Caco-2 (cell line): ENCODE measurements at regions not wholly inside any gene's neighbourhood (a gene's known extent, or its start where the extent isn't known, plus 50 kb on each side); places are given as distances from the start of the nearest gene placed in this dataset.

Source experiments
- BruUV-seq: library from RNA; stranded (reverse); fragments of 400-500 nt; replicated peaks from 2 replicates; lab custom pipeline; 2021; lab: Mats Ljungman, UMichigan
- CTCF ChIA-PET: fragments of 300-600 bp; sonication (Branson Sonifier 250); formaldehyde crosslinking; loops from one replicate; lab custom pipeline; 2022; ENCODE audit warnings: antibody characterized with exemption; lab: Charles Lee
- POLR2A ChIA-PET: fragments of 300-600 bp; sonication (Branson Sonifier 250); formaldehyde crosslinking; loops from one replicate; lab custom pipeline; 2022; ENCODE audit warnings: antibody characterized with exemption; lab: Charles Lee
- DNase-seq, 2 experiments: peaks; one replicate each; pipeline versions ENCODE4 v3.0.0 to v3.0.0-alpha.2; 2020 to 2022
- H3K27me3 ChIP-seq: replicated peaks from 2 replicates; pipeline ENCODE4 v1.6.0; 2011; ENCODE audit warnings: low read length; ENCODE audit not compliant: control insufficient read depth, insufficient read depth
- H3K36me3 ChIP-seq: 2 replicates; pipeline ENCODE4 v1.5.1; 2011; ENCODE audit warnings: low read length; ENCODE audit not compliant: control insufficient read depth, insufficient read depth
- H3K4me1 ChIP-seq: fragments of 250-450 bp; sonication (Bioruptor Pico); 2 replicates; pipeline ENCODE4 v1.5.1; 2020; ENCODE audit warnings: mild to moderate bottlenecking
- H3K4me3 ChIP-seq: 2 replicates; pipeline ENCODE4 v1.5.1; 2011; ENCODE audit warnings: low read depth, mild to moderate bottlenecking, control low read depth, low read length
- H3K9me3 ChIP-seq: fragments of 250-450 bp; sonication (Bioruptor Pico); 2 replicates; pipeline ENCODE4 v1.5.1; 2020; ENCODE audit warnings: mild to moderate bottlenecking, moderate library complexity
- H3K27ac Mint-ChIP-seq: one replicate; pipeline ENCODE4 v1.8.0; 2022; ENCODE audit warnings: mixed read lengths; ENCODE audit not compliant: unreplicated experiment
- H3K27me3 Mint-ChIP-seq: one replicate; pipeline ENCODE4 v1.8.0; 2022; ENCODE audit warnings: mixed read lengths; ENCODE audit not compliant: insufficient read depth, unreplicated experiment
- H3K36me3 Mint-ChIP-seq: one replicate; pipeline ENCODE4 v1.8.0; 2022; ENCODE audit warnings: mild to moderate bottlenecking, mixed read lengths; ENCODE audit not compliant: insufficient read depth, unreplicated experiment
- H3K4me1 Mint-ChIP-seq: one replicate; pipeline ENCODE4 v1.8.0; 2022; ENCODE audit warnings: low read depth, mixed read lengths; ENCODE audit not compliant: unreplicated experiment
- H3K4me3 Mint-ChIP-seq: one replicate; pipeline ENCODE4 v1.8.0; 2022; ENCODE audit warnings: mild to moderate bottlenecking, moderate library complexity, mixed read lengths; ENCODE audit not compliant: unreplicated experiment
- H3K9me3 Mint-ChIP-seq: one replicate; pipeline ENCODE4 v1.8.0; 2022; ENCODE audit warnings: mixed read lengths; ENCODE audit not compliant: unreplicated experiment
- intact Hi-C: fragments of 100-400 bp; cut with micrococcal nuclease; formaldehyde crosslinking; loops from one replicate; pipeline ENCODE4 v1.10.0; 2022; ENCODE audit not compliant: unreplicated experiment
- TF ChIP-seq, protein P1 (sequence below), 2 experiments: fragments of 200-600 bp in 1 of 2; IDR thresholded peaks; 1 replicate in 1 of 2; 2 replicates in 1 of 2; pipeline versions ENCODE4 v1.5.1 to v1.8.0; 2011 to 2022; ENCODE audit warnings: antibody characterized with exemption in 1 of 2, control low read depth in 1 of 2, inconsistent platforms in 1 of 2, low read depth in 1 of 2, low read length in 1 of 2, mild to moderate bottlenecking in 1 of 2, moderate library complexity in 1 of 2; ENCODE audit not compliant: insufficient read depth in 1 of 2, severe bottlenecking in 1 of 2, unreplicated experiment in 1 of 2

- H3K9me3 ChIP-seq: no peaks in the 10 kb centered on the region
- no TSS peak for BruUV-seq
- no peaks in the 10 kb centered on the region for H3K4me1 ChIP-seq
- TF ChIP-seq, protein P1, sequence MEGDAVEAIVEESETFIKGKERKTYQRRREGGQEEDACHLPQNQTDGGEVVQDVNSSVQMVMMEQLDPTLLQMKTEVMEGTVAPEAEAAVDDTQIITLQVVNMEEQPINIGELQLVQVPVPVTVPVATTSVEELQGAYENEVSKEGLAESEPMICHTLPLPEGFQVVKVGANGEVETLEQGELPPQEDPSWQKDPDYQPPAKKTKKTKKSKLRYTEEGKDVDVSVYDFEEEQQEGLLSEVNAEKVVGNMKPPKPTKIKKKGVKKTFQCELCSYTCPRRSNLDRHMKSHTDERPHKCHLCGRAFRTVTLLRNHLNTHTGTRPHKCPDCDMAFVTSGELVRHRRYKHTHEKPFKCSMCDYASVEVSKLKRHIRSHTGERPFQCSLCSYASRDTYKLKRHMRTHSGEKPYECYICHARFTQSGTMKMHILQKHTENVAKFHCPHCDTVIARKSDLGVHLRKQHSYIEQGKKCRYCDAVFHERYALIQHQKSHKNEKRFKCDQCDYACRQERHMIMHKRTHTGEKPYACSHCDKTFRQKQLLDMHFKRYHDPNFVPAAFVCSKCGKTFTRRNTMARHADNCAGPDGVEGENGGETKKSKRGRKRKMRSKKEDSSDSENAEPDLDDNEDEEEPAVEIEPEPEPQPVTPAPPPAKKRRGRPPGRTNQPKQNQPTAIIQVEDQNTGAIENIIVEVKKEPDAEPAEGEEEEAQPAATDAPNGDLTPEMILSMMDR (IDR thresholded peaks at IDR 0.05; ENCODE audit: insufficient read depth in 1 of 2, low read depth in 1 of 2, low read length in 1 of 2, severe bottlenecking in 1 of 2, unreplicated experiment in 1 of 2): no peak
- peaks cover 1% of the 10 kb centered on the region for H3K36me3 ChIP-seq
- ChIA-PET POLR2A (no interaction called here), CTCF (interaction anchor here (0.6 to 1.2 kb wide), 3 partner anchors 11 to 925 kb away, joined by 3 to 4 read pairs (median 4); no protein-coding TSS in a partner anchor)
- Mint-ChIP-seq H3K4me3 (no peak overlapping the region), H3K4me1 (peaks cover 14% of the 10 kb centered on the region), H3K27me3 (no peaks in the 10 kb centered on the region), H3K36me3 (peaks cover 87% of the 10 kb centered on the region), H3K27ac (no peak overlapping the region), H3K9me3 (peaks cover 9% of the 10 kb centered on the region)
- no peak for DNase-seq
- intact Hi-C loops: no loop called here
- H3K4me3 ChIP-seq: no peak overlapping the region
- no peaks in the 10 kb centered on the region for H3K27me3 ChIP-seq
Measured at GRCh38 chr11:71075871-71076420, 176.4 kb downstream of the SHANK2 start.

DNA sequence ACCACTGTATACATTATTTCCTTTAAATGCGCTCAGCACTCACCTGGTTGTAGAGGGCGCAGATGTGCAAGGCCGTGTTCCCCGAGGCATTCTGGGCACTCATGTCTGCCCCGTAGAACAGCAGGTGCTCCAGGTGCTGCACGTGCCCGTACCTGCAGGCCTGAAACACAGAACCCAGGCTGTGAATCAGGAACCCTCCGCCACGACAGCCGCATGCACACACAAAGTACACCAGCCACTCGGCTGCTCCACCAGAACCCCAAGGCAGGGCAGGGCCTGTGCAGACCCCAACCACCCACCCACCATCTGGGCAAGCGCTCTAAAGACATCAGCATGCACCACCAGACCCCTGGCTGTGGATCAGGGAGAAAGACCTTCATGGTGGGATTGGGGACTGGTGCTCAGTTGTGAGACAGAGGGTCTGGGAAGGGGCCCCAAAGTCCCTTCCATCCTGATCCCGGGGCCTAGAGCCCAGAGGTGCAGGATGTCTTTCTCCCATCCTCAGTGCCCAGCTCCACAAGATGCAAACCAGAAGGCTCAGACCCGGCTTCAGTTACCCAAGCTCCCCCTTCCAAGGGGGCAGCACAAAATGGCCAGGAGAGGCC is 177.2 kb downstream of the SHANK2 start:
- H3K27ac Mint-ChIP-seq: no peak overlapping the region
- peaks cover 9% of the 10 kb centered on the region for H3K9me3 Mint-ChIP-seq
- no peaks in the 10 kb centered on the region for H3K27me3 ChIP-seq
- no peaks in the 10 kb centered on the region for H3K9me3 ChIP-seq
- H3K4me3 Mint-ChIP-seq: no peak overlapping the region
- H3K4me1 ChIP-seq: no peaks in the 10 kb centered on the region
- H3K4me3 ChIP-seq: no peak overlapping the region
- intact Hi-C loops: no loop called here
- H3K36me3 ChIP-seq: peaks cover 1% of the 10 kb centered on the region
- TF ChIP-seq, protein P1 (IDR thresholded peaks at IDR 0.05; ENCODE audit: insufficient read depth in 1 of 2, low read depth in 1 of 2, low read length in 1 of 2, severe bottlenecking in 1 of 2, unreplicated experiment in 1 of 2): no peak
- ChIA-PET CTCF (interaction anchor here (0.7 kb wide), 1 partner anchor 674 kb away, joined by 3 read pairs; no protein-coding TSS in a partner anchor), POLR2A (no interaction called here)
- H3K27me3 Mint-ChIP-seq: no peaks in the 10 kb centered on the region
- peaks cover 14% of the 10 kb centered on the region for H3K4me1 Mint-ChIP-seq
- BruUV-seq: no TSS peak
- DNase-seq: no peak
- H3K36me3 Mint-ChIP-seq: peaks cover 80% of the 10 kb centered on the region

GRCh38 chr11:71071736-71072509 is 180.5 kb downstream of the SHANK2 start:
- TF ChIP-seq, protein P1 (IDR thresholded peaks at IDR 0.05; ENCODE audit: insufficient read depth in 1 of 2, low read depth in 1 of 2, low read length in 1 of 2, severe bottlenecking in 1 of 2, unreplicated experiment in 1 of 2): no peak
- POLR2A ChIA-PET: no interaction called here
- CTCF ChIA-PET: no interaction called here
- H3K27ac Mint-ChIP-seq: no peak overlapping the region
- peaks cover 53% of the 10 kb centered on the region for H3K36me3 Mint-ChIP-seq
- Histone ChIP-seq H3K9me3 (no peaks in the 10 kb centered on the region), H3K27me3 (no peaks in the 10 kb centered on the region), H3K4me1 (no peaks in the 10 kb centered on the region), H3K4me3 (no peak overlapping the region), H3K36me3 (peaks cover 3% of the 10 kb centered on the region)
- no peak overlapping the region for H3K4me3 Mint-ChIP-seq
- intact Hi-C loops: no loop called here
- no peak for DNase-seq
- H3K4me1 Mint-ChIP-seq: peaks cover 5% of the 10 kb centered on the region
- no peaks in the 10 kb centered on the region for H3K27me3 Mint-ChIP-seq
- no TSS peak for BruUV-seq
- H3K9me3 Mint-ChIP-seq: no peaks in the 10 kb centered on the region
